Colonic mucosa (tissue), 4 donors: ENCODE measurements at regions not wholly inside any gene's neighbourhood (a gene's known extent, or its start where the extent isn't known, plus 50 kb on each side); places are given as distances from the start of the nearest gene placed in this dataset.

Source experiments
- DNase-seq: peaks from one replicate; pipeline ENCODE4 v3.0.0-alpha.2; 2020
- H3K27ac ChIP-seq: fragments of 200-600 bp; one replicate; pipeline ENCODE4 v1.8.0; 2021
- H3K27me3 ChIP-seq: fragments of 200-600 bp; one replicate; pipeline ENCODE4 v1.8.0; 2021
- H3K36me3 ChIP-seq: fragments of 200-600 bp; one replicate; pipeline ENCODE4 v1.8.0; 2021
- H3K4me1 ChIP-seq: fragments of 200-600 bp; one replicate; pipeline ENCODE4 v1.8.0; 2021; ENCODE audit warnings: mild to moderate bottlenecking
- H3K4me3 ChIP-seq: fragments of 200-600 bp; one replicate; pipeline ENCODE4 v1.8.0; 2021
- H3K9ac ChIP-seq, 2 donors: one replicate each; pipeline ENCODE4 v1.7.0; 2013; ENCODE audit warnings: control low read depth in 2 of 2, low read depth in 2 of 2, low read length in 2 of 2
- H3K9me3 ChIP-seq: fragments of 200-600 bp; one replicate; pipeline ENCODE4 v1.8.0; 2021
- intact Hi-C: fragments of 100-400 bp; cut with DNase I; formaldehyde crosslinking; loops from one replicate; pipeline ENCODE4 v1.14.1; 2022
- TF ChIP-seq, protein P1 (sequence below): fragments of 200-600 bp; IDR thresholded peaks from one replicate; pipeline ENCODE4 v1.8.0; 2022; ENCODE audit warnings: antibody characterized with exemption, mild to moderate bottlenecking
- donor health status: healthy.
- donor health status: DM: no; HTN: no; CAD: no.
- donor health status: DM: no; HTN: no; CAD: no.

DNA sequence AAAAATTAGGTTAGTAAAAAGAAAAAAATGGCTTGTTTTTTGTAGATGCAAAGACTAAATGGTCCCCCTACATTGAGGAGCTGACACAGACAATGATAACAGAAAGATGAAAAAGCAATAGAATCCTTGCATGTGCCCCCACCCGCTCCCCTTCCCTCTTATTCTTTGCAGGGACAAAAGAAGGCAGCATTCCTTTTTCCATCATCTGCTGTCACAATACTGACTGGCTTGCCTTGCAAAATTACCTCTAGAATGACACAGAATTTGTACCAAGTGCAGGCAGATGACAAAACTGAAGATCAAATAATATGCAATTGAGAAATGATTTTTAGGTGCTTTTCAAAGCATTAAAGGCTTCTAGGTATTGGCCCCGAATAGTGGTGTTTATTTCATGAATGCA, 153.1 kb upstream of the AGA start:
- intact Hi-C loops = no loop called here
- Histone ChIP-seq H3K4me3 (no peak overlapping the region), H3K27ac (no peak overlapping the region), H3K4me1 (no peaks in the 10 kb centered on the region), H3K36me3 (no peaks in the 10 kb centered on the region), H3K9ac (no peak overlapping the region), H3K27me3 (no peaks in the 10 kb centered on the region), H3K9me3 (no peaks in the 10 kb centered on the region)
- DNase-seq = no peak
- TF ChIP-seq, protein P1, sequence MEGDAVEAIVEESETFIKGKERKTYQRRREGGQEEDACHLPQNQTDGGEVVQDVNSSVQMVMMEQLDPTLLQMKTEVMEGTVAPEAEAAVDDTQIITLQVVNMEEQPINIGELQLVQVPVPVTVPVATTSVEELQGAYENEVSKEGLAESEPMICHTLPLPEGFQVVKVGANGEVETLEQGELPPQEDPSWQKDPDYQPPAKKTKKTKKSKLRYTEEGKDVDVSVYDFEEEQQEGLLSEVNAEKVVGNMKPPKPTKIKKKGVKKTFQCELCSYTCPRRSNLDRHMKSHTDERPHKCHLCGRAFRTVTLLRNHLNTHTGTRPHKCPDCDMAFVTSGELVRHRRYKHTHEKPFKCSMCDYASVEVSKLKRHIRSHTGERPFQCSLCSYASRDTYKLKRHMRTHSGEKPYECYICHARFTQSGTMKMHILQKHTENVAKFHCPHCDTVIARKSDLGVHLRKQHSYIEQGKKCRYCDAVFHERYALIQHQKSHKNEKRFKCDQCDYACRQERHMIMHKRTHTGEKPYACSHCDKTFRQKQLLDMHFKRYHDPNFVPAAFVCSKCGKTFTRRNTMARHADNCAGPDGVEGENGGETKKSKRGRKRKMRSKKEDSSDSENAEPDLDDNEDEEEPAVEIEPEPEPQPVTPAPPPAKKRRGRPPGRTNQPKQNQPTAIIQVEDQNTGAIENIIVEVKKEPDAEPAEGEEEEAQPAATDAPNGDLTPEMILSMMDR = no peak

GRCh38 chr4:177596035-177596434, 153.8 kb upstream of the AGA start:
- H3K27ac ChIP-seq = no peak overlapping the region
- no peaks in the 10 kb centered on the region for H3K4me1 ChIP-seq
- DNase-seq = no peak
- no peaks in the 10 kb centered on the region for H3K36me3 ChIP-seq
- H3K27me3 ChIP-seq = no peaks in the 10 kb centered on the region
- H3K9me3 ChIP-seq = no peaks in the 10 kb centered on the region
- H3K4me3 ChIP-seq = no peak overlapping the region
- intact Hi-C loops = no loop called here
- no peak overlapping the region for H3K9ac ChIP-seq
- TF ChIP-seq, protein P1 = no peak

- DNase-seq = no peak
- H3K4me1 ChIP-seq = no peaks in the 10 kb centered on the region
- no peaks in the 10 kb centered on the region for H3K9me3 ChIP-seq
- intact Hi-C loops = no loop called here
- no peaks in the 10 kb centered on the region for H3K36me3 ChIP-seq
- no peaks in the 10 kb centered on the region for H3K27me3 ChIP-seq
- H3K9ac ChIP-seq = no peak overlapping the region
- TF ChIP-seq, protein P1 = no peak
- H3K4me3 ChIP-seq = no peak overlapping the region
- no peak overlapping the region for H3K27ac ChIP-seq
These were observed 154.8 kb upstream of the AGA start for GRCh38 chr4:177596991-177597390.

DNA sequence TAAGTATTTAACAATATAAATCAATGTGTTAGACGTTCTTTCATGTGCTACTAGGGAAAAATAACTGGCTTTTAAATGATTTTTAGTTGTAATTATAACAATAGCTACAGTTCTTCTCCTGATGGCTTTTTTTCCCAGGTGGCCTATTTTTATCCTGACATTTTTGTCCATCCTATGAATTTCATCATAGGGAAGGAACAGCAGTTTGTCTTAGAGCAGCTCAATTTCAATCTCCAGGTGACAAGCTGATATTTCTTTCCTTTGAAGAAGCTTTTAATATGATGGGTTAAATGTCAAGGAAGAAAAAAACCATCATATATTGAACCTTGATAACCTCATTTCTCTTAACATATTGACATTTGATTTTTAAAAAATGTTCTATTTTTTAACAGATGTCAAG, 163.0 kb upstream of the AGA start:
- no peaks in the 10 kb centered on the region for H3K9me3 ChIP-seq
- intact Hi-C loops = no loop called here
- H3K36me3 ChIP-seq = no peaks in the 10 kb centered on the region
- H3K27ac ChIP-seq = no peak overlapping the region
- no peak for DNase-seq
- H3K4me3 ChIP-seq = no peak overlapping the region
- no peaks in the 10 kb centered on the region for H3K27me3 ChIP-seq
- no peak overlapping the region for H3K9ac ChIP-seq
- no peaks in the 10 kb centered on the region for H3K4me1 ChIP-seq
- TF ChIP-seq, protein P1 = no peak

DNA sequence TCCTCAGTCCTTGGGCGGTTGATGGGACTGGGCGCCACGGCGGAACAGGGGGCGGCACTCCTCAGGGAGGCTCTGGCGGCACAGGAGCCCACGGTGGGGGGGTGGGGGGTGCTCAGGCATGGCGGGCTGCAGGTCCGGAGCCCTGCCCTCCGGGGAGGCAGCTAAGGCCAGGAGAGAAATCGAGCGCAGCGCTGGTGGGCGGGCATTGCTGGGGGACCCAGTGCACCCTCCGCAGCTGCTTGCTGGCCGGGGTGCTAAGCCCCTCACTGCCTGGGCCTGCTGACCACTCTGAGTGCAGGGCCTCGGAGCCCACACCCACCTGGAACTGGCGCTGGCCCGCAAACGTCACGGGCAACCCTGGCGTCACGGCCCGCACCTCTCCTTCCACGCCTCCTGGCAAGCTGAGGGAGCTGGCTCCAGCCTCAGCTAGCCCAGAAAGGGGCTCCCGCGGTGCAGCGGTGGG, 164.9 kb upstream of the AGA start:
- no peaks in the 10 kb centered on the region for H3K27me3 ChIP-seq
- H3K36me3 ChIP-seq = no peaks in the 10 kb centered on the region
- H3K9ac ChIP-seq = no peak overlapping the region
- intact Hi-C loops = no loop called here
- TF ChIP-seq, protein P1 = no peak
- H3K4me1 ChIP-seq = no peaks in the 10 kb centered on the region
- H3K27ac ChIP-seq = no peak overlapping the region
- no peak overlapping the region for H3K4me3 ChIP-seq
- DNase-seq = no peak
- H3K9me3 ChIP-seq = no peaks in the 10 kb centered on the region
